ENCODE measurements at regions not wholly inside any gene's neighbourhood (a gene's known extent, or its start where the extent isn't known, plus 50 kb on each side); places are given as distances from the start of the nearest gene placed in this dataset.
A peak's percentile ranks its signal among the peaks of the same experiment; 100 is the strongest.
"Not testable (repeated sequence)": the region's sequence is repeated elsewhere in the genome, so short reads cannot be mapped to it uniquely, and the experiment has no call there.

DNA sequence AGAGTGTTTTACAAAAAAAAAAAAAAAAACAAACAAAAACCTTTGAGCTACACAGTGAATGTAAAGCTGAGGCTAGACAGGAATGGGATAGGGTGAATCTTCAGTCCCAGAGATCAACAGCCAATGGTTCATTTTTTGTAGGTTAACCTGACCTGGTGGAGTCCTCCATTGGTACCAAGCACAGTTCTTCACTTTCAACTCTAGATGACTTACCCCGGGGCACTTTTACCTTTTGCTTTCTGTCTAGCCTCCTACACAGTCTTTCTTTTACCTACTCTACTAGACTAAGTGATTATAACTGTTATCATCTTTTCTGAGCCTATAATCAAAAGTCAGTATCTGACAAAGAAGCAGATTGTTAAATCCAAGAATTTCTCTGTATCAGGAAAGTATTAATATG lies 50.9 kb downstream of the ANXA2R start:
- DNase-seq (ENCODE audit: low read depth): no peak

DNA sequence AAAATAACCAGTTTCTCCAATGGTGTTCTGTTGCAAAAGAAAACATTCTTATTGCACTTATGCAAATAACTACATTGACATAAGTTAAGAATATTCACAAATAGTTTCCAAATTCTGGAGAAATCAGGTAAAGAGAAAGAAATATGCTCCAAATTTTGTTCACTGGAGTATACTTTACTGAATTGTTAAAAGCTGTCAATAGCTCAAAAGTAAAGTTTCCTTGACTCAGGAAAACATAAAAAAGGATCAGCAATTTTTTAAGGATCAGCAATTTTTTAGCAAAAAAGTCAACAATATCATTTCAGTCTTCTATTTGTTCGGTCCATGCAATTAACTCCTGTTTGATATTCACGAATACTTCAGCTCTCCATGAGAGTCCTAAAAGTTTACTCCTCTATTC lies 51.6 kb downstream of the ANXA2R start:
- no peak for DNase-seq (ENCODE audit: low read depth)

DNA sequence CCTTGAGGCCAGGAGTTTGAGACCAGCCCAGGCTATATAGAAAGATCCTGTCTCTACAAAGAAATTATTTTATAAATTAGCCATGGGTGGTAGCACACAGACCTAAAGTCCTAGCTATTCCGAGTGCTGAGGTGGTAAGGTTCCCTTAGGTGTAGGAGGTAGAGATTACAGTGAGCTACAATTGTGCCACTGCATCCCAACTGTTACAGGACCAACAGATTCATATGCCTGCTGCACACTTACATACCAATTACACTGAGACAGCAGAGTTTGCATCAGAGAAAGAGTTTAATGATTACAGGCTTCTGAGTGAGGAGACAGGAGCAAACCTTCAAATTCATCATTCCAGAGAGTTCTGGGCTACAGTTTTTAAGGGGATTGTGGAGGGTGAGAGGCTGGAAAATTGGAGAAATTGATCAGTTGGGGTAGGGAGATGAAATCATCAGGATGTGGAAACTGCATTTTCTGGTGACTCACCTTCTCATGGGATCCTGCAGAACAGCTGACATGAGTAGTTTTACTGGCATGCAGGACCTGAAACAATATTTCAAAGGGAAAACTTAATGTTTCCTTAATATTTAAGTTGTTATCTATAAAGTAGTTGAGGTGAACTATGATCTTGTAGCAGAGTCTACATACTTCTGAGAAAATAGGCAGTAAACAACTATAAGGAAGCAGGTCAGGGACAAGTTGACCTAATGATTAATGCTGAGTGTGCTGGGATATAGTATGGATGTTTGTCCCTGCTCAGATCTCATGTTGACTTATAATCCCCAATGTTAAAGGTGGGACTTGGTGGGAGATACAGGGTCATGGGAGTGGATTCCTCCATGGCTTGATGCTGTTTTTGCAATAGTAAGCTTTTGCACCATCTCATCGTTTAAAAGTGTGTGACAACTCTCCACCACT lies 54.7 kb downstream of the ANXA2R start:
- DNase-seq (ENCODE audit: low read depth): no peak

DNA sequence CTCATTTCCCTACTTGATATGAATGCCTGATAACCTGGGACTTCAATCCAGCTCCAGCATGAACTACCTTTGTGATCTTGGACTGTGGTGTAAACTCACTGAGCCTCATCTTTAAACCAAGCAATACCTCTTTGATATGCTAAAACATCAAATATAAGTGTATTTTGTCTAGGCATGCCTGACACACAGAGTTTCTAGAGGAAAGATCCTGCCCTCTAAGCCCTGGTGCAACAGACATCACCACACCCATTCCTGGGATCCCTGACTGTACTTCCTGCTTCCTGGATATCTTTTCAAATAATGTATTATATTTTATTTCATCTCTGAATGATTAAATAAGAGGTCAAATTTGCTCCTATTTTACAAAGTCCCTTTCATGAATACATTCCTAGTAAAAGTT lies 55.8 kb downstream of the ANXA2R start:
- DNase-seq (ENCODE audit: low read depth): no peak

DNA sequence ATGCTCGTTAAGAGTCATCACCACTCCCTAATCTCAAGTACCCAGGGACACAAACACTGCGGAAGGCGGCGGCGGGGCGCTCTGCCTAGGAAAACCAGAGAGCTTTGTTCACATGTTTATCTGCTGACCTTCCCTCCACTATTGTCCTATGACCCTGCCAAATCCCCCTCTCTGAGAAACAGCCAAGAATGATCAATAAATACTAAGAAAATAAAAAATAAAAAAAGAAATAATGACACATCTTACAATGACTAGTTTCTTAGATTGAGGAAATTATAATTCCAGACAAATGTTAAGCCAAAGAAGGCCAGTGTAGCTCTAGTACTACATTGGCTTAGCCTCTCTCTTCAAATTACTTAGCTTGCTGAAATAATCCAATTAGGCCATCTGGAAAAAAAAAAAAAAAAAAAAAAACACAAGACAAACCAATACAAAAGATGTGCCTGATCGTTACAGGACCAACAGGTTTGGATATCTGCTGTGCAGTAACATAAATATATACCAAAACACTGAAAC lies 58.0 kb downstream of the ANXA2R start:
- DNase-seq (ENCODE audit: low read depth): no peak

DNA sequence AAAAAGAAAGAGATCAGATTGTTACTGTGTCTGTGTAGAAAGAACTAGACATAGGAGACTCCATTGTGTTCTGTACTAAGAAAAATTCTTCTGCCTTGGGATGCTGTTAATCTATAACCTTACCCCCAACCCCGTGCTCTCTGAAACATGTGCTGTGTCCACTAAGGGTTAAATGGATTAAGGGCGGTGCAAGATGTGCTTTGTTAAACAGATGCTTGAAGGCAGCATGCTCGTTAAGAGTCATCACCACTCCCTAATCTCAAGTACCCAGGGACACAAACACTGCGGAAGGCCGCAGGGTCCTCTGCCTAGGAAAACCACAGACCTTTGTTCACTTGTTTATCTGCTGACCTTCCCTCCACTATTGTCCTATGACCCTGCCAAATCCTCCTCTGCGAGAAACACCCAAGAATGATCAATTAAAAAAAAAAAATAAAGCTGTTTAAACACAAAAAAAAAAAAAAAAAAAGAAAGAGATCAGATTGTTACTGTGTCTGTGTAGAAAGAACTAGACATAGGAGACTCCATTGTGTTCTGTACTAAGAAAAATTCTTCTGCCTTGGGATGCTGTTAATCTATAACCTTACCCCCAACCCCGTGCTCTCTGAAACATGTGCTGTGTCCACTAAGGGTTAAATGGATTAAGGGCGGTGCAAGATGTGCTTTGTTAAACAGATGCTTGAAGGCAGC lies 58.6 kb downstream of the ANXA2R start:
- not testable (repeated sequence) for DNase-seq (ENCODE audit: low read depth)

DNA sequence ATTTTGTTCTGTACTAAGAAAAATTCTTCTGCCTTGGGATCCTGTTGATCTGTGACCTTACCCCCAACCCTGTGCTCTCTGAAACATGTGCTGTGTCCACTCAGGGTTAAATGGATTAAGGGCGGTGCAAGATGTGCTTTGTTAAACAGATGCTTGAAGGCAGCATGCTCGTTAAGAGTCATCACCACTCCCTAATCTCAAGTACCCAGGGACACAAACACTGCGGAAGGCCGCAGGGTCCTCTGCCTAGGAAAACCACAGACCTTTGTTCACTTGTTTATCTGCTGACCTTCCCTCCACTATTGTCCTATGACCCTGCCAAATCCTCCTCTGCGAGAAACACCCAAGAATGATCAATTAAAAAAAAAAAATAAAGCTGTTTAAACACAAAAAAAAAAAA lies 59.1 kb downstream of the ANXA2R start:
- DNase-seq (ENCODE audit: low read depth): not testable (repeated sequence)

DNA sequence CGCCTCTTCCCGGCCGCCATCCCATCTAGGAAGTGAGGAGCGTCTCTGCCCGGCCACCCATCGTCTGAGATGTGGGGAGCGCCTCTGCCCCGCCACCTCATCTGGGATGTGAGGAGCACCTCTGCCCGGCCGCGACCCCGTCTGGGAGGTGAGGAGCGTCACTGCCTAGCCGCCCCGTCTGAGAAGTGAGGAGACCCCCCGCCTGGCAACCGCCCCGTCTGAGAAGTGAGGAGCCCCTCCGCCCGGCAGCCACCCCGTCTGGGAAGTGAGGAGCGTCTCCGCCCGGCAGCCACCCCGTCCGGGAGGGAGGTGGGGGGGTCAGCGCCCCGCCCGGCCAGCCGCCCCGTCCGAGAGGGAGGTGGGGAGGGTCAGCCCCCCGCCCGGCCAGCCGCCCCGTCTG lies 59.7 kb downstream of the ANXA2R start:
- DNase-seq (ENCODE audit: low read depth): not testable (repeated sequence)

DNA sequence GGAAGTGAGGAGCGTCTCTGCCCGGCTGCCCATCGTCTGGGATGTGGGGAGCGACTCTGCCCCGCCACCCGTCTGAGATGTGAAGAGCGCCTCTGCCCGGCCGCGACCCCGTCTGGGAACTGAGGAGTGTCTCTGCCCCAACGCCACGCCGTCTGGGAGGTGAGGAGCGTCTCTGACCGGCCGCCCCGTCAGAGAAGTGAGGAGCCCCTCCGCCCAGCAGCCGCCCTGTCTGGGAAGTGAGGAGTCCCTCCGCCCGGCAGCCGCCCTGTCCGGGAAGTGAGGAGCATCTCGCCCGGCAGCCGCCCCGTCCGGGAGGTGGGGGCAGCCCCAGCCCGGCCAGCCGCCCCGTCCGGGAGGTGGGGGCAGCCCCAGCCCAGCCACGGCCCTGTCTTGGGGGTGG lies 60.9 kb downstream of the ANXA2R start:
- not testable (repeated sequence) for DNase-seq (ENCODE audit: low read depth)

DNA sequence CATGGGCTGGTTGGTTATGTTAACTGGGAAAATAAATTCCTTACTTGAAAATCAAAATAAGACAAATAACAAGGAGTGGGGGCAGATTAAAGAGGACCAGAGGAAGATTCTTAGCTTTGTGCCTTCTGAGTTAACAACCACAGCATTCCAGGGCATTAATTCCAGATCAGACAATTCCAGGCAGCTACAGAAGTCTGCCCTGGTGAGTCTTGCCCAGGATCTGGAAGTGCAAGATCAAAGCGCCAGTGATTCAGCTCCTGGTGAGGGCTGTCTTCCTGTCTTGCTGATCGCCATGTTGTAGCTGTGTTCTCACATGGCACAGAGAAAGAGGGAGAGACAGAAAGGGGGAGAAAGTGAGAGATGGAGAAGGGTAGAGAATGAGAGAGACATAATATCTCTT lies 65.6 kb downstream of the ANXA2R start:
- no peak for DNase-seq (ENCODE audit: low read depth)

DNA sequence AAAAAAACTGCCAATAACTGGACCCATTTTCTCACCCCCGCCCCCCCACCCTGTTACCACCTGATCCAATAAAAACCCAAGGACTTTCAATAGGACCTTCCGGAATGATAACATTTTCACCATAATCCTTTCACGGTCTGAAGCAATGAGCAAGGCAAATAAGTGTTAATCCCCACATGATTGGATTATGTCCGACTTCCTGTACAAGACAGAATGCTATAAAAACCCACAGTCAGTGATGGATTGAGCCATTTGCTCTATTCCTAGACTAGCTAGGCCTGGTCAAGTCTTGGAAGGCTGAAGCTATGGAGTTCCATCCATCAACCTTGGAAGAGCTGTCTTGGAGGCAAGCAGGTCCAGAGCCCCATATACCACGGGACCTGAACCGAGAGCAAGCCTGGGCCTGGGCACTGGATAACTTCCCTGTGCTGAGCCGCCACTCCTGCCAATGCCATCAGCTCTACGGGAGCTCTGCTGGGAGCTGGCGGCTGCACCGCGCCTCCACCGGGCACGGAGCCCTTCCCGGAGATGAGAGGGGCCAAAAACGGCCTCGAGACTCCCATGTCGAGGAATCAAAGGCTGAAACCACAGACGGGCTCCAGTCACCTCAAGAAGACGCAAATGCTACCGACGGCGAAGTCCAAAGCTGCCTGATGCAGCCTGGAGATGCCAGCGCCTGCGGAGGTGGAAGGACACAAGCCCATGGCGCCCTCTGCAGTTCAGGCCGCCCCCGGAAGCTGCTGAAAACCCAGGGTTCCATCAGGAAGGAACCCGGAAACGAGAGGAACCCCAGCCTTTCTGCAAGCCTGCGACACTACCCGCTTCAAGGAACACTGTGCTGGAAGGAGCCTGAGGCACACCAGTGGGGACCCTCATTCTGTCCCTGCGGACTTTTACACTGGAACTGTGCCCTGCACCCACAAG lies 69.2 kb downstream of the ANXA2R start:
- DNase-seq (ENCODE audit: low read depth): no peak

DNA sequence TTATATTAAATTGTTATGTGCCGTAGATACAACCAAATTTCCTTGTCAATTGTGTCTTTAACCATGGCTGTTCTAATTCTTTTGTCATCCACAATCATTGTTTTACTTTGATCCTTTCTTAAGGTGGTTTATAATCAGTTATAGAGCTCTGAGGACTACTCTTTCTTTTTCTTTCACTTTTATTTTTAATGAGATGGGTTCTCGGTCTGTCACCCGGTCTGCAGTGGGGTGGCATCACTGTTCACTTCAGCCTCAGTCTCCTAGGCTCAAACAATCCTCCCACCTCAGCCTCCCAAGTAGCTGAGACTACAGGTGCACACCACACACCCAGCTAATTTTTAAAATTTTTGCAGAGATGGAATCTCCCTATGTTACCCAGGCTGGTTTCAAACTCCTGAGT lies 74.2 kb downstream of the ANXA2R start:
- no peak for DNase-seq (ENCODE audit: low read depth)

DNA sequence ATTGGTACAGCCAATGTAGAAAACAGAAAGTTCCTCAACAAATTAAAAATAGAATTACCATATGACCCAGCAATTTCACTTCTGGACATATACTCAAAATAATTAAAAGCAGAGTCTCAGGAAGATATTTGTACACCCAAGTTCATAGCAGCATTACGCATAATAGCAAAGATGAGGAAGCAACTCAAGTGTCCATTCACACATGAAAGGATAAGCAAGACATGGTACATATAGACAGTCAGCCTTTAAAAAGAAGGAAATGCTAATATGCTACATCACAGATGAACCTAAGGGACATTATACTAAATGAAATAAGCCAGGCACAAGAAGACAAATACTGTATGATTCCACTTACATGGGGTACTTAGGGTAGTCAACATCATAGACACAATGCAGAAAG lies 76.7 kb downstream of the ANXA2R start:
- DNase-seq (ENCODE audit: low read depth): no peak

DNA sequence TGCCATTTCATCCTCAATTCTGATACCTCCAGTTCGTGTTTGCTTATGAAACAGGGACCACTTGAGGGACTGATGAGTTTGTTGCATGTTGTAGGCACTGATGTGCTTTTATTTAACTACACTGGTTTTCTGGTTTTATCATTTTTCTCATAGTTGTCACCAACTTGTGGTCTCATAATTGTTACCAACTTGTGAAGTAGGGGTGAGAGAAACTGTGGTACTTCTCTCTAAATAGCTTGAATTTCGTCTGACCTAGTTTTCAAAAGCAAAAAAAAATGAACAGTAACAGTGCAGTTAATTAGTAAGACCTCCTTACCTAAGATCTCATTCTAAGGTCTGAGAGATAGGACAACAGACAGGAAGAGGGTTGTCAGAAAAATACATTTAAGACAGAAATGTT lies 78.0 kb downstream of the ANXA2R start:
- no peak for DNase-seq (ENCODE audit: low read depth)

DNA sequence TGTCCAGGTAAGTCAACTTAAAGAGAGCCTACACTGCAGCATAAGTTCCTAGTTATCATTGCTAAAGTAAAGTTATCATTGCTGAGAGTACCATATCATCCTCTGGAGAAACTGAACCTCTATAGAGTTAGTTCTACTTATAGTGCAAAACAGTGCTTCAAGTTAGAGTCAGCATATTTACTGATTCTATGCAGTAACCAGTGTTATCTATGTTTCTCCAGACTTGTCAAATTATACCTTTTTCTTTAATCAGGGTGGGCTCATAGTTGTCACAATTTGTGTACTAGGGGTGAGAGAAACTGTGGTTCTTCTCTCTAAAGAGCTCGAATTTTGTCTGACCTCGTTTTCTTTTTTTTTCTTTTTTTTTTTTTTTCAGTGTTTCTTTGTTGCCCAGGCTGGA lies 79.6 kb downstream of the ANXA2R start:
- DNase-seq (ENCODE audit: low read depth): no peak

DNA sequence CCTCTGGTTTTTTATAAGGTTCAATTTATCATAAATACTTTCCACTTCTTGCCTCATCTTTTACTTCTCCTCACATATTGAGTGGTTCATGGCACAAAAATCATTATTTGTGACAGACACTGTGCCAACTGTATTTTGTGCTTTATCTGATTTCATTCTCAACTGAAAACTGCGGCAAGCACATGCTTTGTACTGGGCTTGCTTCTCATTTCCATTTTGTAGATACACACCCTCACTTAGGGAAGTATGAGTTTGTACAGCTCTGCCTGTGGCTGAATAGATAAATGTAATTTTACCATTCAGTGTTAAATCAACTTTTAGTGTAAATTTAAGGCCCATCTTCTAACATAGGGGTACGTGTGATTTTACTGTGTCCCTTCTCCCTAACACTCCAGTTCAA lies 83.6 kb downstream of the ANXA2R start:
- DNase-seq (ENCODE audit: low read depth): no peak

DNA sequence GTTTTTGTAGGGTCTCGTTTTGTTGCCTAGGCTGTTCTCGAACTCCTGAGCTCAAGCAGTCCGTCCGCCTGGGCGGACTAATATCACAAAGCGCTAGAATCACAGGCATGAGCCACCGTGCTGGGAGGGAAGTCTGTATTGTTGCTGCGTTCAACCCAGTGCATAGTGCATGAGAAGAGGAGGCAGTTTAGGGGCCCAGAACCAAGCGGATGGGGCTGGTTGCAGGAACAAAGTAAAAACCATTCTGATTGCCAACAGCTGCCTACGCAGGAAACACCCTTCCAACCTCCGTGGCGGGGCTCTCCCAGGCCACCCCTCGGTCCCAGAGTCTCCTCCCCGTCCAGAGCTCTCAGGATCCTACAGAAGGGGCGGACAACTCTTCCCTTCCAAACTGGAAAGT lies 87.1 kb downstream of the ANXA2R start:
- DNase-seq (ENCODE audit: low read depth): no peak

DNA sequence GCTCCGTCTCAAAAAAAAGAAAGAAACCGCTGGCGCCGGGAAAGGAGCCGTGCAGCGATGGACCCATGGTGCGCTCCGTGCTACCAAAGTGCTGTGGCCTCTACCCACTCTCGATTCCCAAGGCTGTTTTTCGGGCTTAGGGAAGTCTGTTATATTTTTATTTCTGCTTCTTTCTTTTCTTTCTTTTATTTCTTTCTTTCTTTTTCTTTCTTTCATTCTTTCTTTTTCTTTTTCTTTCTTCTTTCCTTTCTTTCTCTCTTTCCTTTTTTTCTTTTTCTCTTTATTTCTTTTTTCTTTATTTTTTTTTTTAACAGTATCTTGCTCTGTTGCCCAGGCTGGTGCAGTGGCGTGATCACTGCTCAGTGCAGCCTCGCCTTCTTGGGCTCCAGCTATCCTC lies 87.5 kb downstream of the ANXA2R start:
- DNase-seq (ENCODE audit: low read depth): no peak

DNA sequence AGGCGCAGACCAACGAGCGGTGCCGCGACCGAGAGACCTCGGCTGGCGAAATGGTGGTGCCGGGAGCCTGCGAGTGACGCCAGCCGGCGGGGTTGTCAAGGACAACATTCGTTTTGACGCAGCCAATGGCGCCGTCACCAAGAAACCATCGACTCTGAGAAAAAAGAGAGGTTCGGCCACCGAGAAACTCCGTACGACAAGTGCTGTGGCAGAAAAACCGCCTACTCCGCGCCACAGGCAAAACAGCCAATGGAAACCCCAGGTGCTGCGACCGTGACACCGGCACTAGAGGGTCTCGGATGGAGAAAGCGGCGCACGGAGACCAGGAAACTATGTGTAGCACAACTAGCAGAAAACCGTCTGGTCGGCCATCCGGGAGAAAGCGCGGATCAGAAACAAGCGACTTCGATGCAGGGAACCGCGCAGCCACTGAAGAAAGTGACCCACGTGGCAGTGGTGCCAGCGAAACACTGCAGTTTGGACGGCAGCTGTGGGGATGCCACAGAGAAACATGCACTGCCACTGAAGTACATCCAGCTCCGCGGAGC lies 88.8 kb downstream of the ANXA2R start:
- DNase-seq (ENCODE audit: low read depth): no peak

DNA sequence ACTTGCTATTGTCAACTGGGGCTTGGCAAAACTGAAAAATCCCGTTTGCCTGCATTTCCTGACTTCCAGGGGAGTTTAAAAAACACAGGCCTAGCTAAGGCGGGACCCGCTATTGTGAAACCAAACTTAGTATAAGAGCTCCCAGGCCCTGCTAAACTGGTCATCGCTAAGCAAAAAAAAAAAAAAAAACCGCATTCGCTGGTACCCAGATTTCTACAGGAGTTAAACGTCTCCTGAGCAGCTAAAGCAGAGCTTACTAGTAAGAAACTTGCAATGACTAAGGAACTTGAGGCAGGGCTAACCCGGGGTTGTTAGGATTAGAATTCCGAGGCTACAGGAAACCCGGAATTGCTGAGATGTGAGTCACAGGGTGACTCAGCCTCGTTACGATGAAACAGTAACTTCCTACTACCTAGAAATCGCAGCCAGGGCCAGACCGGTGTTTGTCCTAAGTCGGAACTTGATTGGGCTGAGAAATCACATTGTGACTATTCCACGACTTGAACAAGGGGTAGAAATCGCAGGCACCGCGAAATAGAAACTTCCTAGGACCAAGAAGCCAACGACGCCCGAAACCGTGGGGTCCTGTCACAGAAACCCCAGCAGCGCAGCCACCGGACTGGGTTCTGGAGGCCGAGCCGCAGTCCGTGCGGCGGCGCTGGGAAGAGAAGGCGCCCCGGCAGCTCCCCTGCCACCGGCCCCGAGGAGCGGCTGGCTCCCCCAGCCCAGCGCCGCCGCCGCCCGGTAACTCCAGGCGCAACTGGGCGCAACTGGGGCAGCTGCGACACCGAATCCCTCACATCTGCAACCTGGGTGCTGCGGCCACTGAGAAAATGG lies 89.4 kb downstream of the ANXA2R start:
- peak; percentile 98 for DNase-seq (ENCODE audit: low read depth)

DNA sequence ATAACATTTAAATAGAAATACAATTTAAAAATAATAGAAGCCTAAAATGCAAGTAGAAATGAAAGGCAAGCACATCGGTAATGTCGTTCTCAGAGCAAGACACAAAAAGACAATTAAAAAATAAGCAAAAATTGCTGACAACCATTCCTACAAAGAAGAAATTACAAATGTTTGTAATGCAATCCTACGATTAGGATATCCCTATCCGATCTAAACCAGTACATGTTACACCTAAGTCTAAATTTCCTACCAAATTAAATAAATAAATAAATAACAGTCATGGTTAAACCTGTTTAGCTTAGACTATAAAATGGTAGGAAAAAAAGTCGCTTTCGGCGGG lies 90.0 kb downstream of the ANXA2R start:
- DNase-seq (ENCODE audit: low read depth): no peak
